ENCODE measurements at regions not wholly inside any gene's neighbourhood (a gene's known extent, or its start where the extent isn't known, plus 50 kb on each side); places are given as distances from the start of the nearest gene placed in this dataset.

DNA sequence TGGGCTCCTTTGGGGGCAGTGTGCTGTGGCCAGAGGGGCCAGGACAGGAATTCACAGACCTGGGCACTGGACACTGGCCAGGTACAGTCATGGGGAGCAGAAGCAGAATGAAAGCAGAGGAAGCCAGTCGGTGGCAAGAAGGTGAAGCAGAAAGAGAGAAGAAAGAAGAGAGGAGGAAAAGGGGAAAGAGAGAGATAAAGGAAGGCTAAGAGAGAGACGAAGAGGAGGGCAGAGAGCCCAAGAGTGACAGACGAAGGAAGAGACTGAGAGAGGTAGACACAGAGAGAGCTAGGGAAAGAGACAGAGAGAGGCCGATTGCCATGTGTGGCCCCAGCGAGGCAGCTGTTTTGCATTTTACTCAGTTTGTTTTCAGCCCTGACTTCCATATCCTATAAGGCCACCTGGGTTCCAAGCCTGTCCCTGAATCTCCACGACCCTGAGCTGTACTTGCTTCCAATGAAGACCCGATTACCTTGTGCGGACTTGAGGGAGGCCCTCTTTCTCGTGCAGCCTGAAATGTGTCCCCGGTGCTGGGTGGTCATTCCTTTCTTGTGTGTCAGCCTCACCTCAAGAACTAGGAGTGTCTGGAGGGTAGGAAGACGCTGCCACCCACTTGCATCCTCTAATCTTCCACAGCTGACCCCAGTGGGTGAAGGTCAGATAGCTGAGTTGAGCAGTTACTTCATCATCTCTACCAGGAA lies 73.9 kb downstream of the LSM3 start:
- Histone ChIP-seq H4K20me1 (ENCODE audit: insufficient read depth, low read length) (no peaks in the 10 kb centered on the region), H3K27ac (ENCODE audit: low read depth, low read length, poor library complexity, severe bottlenecking) (no peak overlapping the region), H3K9ac (ENCODE audit: low read length) (no peak overlapping the region), H3K36me3 (ENCODE audit: insufficient read depth, low read length) (no peaks in the 10 kb centered on the region), H3K9me3 (ENCODE audit: low read length) (no peaks in the 10 kb centered on the region), H3K4me1 (ENCODE audit: insufficient read depth, low read length, severe bottlenecking) (no peaks in the 10 kb centered on the region), H3F3A (ENCODE audit: insufficient read depth, low read length) (no peaks in the 10 kb centered on the region), H3K4me2 (ENCODE audit: low read length) (no peak overlapping the region), H3K9me2 (ENCODE audit: low read depth, low read length) (no peaks in the 10 kb centered on the region), H3K79me2 (ENCODE audit: insufficient read depth, low read length) (no peaks in the 10 kb centered on the region), H2AFZ (ENCODE audit: low read length) (no peak overlapping the region), H3K27me3 (ENCODE audit: insufficient read depth, low read length) (no peaks in the 10 kb centered on the region; the same call in 1 of the 2 replicates), H3K4me3 (ENCODE audit: low read depth, low read length, poor library complexity, severe bottlenecking) (no peak overlapping the region)
- TF ChIP-seq EZH2 (IDR thresholded peaks at IDR 0.05; ENCODE audit: borderline replicate concordance, low read length) = no peak
- TF ChIP-seq, protein P1, sequence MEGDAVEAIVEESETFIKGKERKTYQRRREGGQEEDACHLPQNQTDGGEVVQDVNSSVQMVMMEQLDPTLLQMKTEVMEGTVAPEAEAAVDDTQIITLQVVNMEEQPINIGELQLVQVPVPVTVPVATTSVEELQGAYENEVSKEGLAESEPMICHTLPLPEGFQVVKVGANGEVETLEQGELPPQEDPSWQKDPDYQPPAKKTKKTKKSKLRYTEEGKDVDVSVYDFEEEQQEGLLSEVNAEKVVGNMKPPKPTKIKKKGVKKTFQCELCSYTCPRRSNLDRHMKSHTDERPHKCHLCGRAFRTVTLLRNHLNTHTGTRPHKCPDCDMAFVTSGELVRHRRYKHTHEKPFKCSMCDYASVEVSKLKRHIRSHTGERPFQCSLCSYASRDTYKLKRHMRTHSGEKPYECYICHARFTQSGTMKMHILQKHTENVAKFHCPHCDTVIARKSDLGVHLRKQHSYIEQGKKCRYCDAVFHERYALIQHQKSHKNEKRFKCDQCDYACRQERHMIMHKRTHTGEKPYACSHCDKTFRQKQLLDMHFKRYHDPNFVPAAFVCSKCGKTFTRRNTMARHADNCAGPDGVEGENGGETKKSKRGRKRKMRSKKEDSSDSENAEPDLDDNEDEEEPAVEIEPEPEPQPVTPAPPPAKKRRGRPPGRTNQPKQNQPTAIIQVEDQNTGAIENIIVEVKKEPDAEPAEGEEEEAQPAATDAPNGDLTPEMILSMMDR (IDR thresholded peaks at IDR 0.05; ENCODE audit: low read length) = no peak

DNA sequence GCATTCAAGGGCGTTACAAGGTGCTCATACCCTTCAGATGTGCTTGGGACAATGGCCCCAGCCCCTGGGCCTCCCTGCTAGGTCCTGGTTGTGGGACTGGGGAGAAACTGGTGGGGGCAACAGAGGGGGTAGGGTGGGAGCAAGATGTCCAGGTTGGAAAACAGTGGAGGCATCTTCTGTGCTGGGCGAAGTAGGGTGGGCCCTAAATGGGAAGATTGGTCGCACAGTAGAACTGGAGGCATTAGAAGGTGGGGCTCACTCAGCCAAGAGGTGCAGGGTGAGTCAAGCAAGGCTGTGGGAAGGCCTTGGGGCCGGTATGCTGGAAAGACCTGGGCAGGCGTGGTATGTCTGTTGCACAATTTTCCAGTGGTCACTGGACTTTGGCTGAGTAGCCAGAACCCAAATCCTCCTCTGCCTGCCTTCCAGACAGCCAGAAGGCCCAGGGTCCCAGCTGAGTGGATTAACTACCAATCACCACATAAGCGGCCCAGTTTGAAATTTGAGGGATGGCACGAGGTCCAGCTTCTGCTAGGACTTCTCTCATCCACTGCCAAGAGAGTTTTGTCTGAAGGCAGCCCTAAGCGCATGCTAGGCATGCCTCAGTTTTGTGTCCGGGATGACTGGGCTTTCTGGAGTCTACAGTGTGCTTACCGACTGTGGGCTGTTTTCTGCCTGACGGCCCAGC lies 74.5 kb downstream of the LSM3 start:
- Histone ChIP-seq H3K79me2 (ENCODE audit: insufficient read depth, low read length) (no peaks in the 10 kb centered on the region), H3K4me1 (ENCODE audit: insufficient read depth, low read length, severe bottlenecking) (no peaks in the 10 kb centered on the region), H3K4me3 (ENCODE audit: low read depth, low read length, poor library complexity, severe bottlenecking) (no peak overlapping the region), H3K9me3 (ENCODE audit: low read length) (no peaks in the 10 kb centered on the region), H2AFZ (ENCODE audit: low read length) (no peak overlapping the region), H3K9me2 (ENCODE audit: low read depth, low read length) (no peaks in the 10 kb centered on the region), H4K20me1 (ENCODE audit: insufficient read depth, low read length) (no peaks in the 10 kb centered on the region), H3K36me3 (ENCODE audit: insufficient read depth, low read length) (no peaks in the 10 kb centered on the region), H3K9ac (ENCODE audit: low read length) (no peak overlapping the region), H3F3A (ENCODE audit: insufficient read depth, low read length) (no peaks in the 10 kb centered on the region), H3K4me2 (ENCODE audit: low read length) (no peak overlapping the region), H3K27ac (ENCODE audit: low read depth, low read length, poor library complexity, severe bottlenecking) (no peak overlapping the region), H3K27me3 (ENCODE audit: insufficient read depth, low read length) (no peaks in the 10 kb centered on the region; the same call in 1 of the 2 replicates)
- TF ChIP-seq, protein P1 (IDR thresholded peaks at IDR 0.05; ENCODE audit: low read length) = no peak
- TF ChIP-seq EZH2 (IDR thresholded peaks at IDR 0.05; ENCODE audit: borderline replicate concordance, low read length) = no peak

DNA sequence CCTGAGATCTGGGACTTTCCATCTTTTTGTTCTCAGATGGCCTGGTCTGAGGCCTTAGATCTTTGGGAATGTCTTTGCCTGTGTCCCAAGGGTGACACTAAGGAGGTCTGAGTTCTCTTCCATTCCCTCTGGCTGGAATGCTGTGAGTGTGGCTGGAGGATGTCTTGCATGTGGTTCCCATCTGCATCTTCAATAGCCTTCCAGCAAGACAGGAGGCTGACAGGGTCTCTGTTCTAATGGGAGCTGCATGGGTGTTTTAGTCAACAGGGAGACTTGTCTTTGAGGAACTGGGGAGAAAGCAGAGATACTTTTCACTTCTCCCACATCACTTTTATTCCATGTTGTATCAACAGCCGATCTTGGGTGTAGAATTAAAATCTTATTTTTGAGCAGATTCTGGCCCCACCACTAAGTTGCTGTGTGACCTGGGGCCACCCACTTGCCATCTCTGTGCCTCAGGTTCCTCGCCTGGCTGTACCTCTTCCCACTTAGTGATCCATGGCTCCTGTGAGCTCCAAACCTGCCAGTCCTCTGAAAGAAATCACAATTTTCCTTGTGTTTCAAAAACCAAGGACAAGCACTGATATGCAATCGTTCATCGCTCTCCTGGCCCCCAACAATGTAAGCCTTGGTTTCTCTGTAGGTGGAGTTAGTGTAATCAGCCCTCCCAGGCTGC lies 75.2 kb downstream of the LSM3 start:
- no peaks in the 10 kb centered on the region for H3K9me3 ChIP-seq (ENCODE audit: low read length)
- no peaks in the 10 kb centered on the region for H3K36me3 ChIP-seq (ENCODE audit: insufficient read depth, low read length)
- no peak overlapping the region for H3K27ac ChIP-seq (ENCODE audit: low read depth, low read length, poor library complexity, severe bottlenecking)
- no peaks in the 10 kb centered on the region for H3F3A ChIP-seq (ENCODE audit: insufficient read depth, low read length)
- no peak overlapping the region for H2AFZ ChIP-seq (ENCODE audit: low read length)
- H3K79me2 ChIP-seq (ENCODE audit: insufficient read depth, low read length) = no peaks in the 10 kb centered on the region
- no peaks in the 10 kb centered on the region for H3K9me2 ChIP-seq (ENCODE audit: low read depth, low read length)
- no peak overlapping the region for H3K9ac ChIP-seq (ENCODE audit: low read length)
- no peaks in the 10 kb centered on the region; the same call in 1 of the 2 replicates for H3K27me3 ChIP-seq (ENCODE audit: insufficient read depth, low read length)
- TF ChIP-seq, protein P1 (IDR thresholded peaks at IDR 0.05; ENCODE audit: low read length) = no peak
- TF ChIP-seq EZH2 (IDR thresholded peaks at IDR 0.05; ENCODE audit: borderline replicate concordance, low read length) = no peak
- no peak overlapping the region for H3K4me2 ChIP-seq (ENCODE audit: low read length)
- no peaks in the 10 kb centered on the region for H4K20me1 ChIP-seq (ENCODE audit: insufficient read depth, low read length)
- H3K4me1 ChIP-seq (ENCODE audit: insufficient read depth, low read length, severe bottlenecking) = no peaks in the 10 kb centered on the region
- H3K4me3 ChIP-seq (ENCODE audit: low read depth, low read length, poor library complexity, severe bottlenecking) = no peak overlapping the region
